Panc1 (cell line): ENCODE measurements at regions not wholly inside any gene's neighbourhood (a gene's known extent, or its start where the extent isn't known, plus 50 kb on each side); places are given as distances from the start of the nearest gene placed in this dataset.
"Not testable (repeated sequence)": the region's sequence is repeated elsewhere in the genome, so short reads cannot be mapped to it uniquely, and the experiment has no call there.

Experiments
- ATAC-seq: fragments of 200-7000 bp; cut with Tn5 transposase; 2 replicates; pipeline ENCODE4 v1.9.1; 2020; ENCODE audit warnings: mild to moderate bottlenecking, moderate library complexity
- BruUV-seq: library from RNA; stranded (reverse); fragments of 400-500 nt; replicated peaks from 2 replicates; lab custom pipeline; 2021; lab: Mats Ljungman, UMichigan
- CTCF ChIA-PET: fragments of 300-600 bp; sonication (Branson Sonifier 250); formaldehyde crosslinking; loops from one replicate; lab custom pipeline; 2022; ENCODE audit warnings: antibody characterized with exemption; lab: Charles Lee
- POLR2A ChIA-PET: fragments of 300-600 bp; sonication (Branson Sonifier 250); formaldehyde crosslinking; loops from one replicate; lab custom pipeline; 2022; ENCODE audit warnings: antibody characterized with exemption; lab: Charles Lee
- DNase-seq: peaks from one replicate; pipeline ENCODE4 v3.0.0-alpha.2; 2010; ENCODE audit warnings: low read depth, low spot score
- H3K27ac ChIP-seq: 2 replicates; pipeline ENCODE4 v1.5.1; 2011; ENCODE audit warnings: mild to moderate bottlenecking, low read length, inconsistent platforms
- H3K27me3 ChIP-seq: fragments of 200-500 bp; sonication (Bioruptor generic); 2 replicates; pipeline ENCODE4 v1.6.0; 2014; ENCODE audit warnings: low read length, inconsistent platforms; ENCODE audit not compliant: control insufficient read depth, insufficient read depth
- H3K36me3 ChIP-seq: fragments of 200-500 bp; sonication (Bioruptor generic); 2 replicates; pipeline ENCODE4 v1.5.1; 2014; ENCODE audit warnings: inconsistent platforms, mild to moderate bottlenecking, low read length, moderate library complexity; ENCODE audit not compliant: control insufficient read depth, insufficient read depth
- H3K4me1 ChIP-seq: 2 replicates; pipeline ENCODE4 v1.5.1; 2011; ENCODE audit warnings: inconsistent platforms, mild to moderate bottlenecking, low read length, moderate library complexity; ENCODE audit not compliant: control insufficient read depth, insufficient read depth
- H3K4me3 ChIP-seq, 2 experiments: 2 replicates each; pipeline ENCODE4 v1.5.1; 2011 to 2012; ENCODE audit warnings: low read depth in 2 of 2, low read length in 2 of 2, mild to moderate bottlenecking in 2 of 2, inconsistent platforms in 1 of 2, moderate library complexity in 1 of 2
- H3K9me3 ChIP-seq: fragments of 200-500 bp; sonication (Bioruptor generic); 2 replicates; pipeline ENCODE4 v1.5.1; 2014; ENCODE audit warnings: low read depth, mild to moderate bottlenecking, inconsistent platforms, low read length, moderate library complexity; ENCODE audit not compliant: control insufficient read depth, insufficient read depth
- POLR2AphosphoS5 ChIP-seq: IDR thresholded peaks from 2 replicates; pipeline ENCODE4 v1.6.1; 2012; ENCODE audit warnings: mild to moderate bottlenecking, low read depth, low read length, moderate library complexity
- REST ChIP-seq, 2 experiments: IDR thresholded peaks; 2 replicates each; pipeline ENCODE4 v1.6.1; 2011 to 2012; ENCODE audit warnings: low read depth in 2 of 2, control low read depth in 1 of 2, low read length in 1 of 2, mild to moderate bottlenecking in 1 of 2, moderate library complexity in 1 of 2; ENCODE audit not compliant: insufficient read depth in 1 of 2
- SIN3A ChIP-seq: IDR thresholded peaks from 2 replicates; pipeline ENCODE4 v1.6.1; 2012; ENCODE audit warnings: low read depth, mild to moderate bottlenecking, low read length, moderate library complexity, borderline replicate concordance; ENCODE audit not compliant: insufficient read depth
- TCF7L2 ChIP-seq: IDR thresholded peaks from 2 replicates; pipeline ENCODE4 v1.6.1; 2011; ENCODE audit warnings: mild to moderate bottlenecking, low read depth, low read length, inconsistent platforms
- in situ Hi-C: cut with HindIII; loops from 2 replicates; pipeline ENCODE4 v1.10.0; 2016; ENCODE audit warnings: low sequenced_read_pairs, low pct_unique_long_range_greater_than_20kb
- intact Hi-C: fragments of 100-400 bp; cut with micrococcal nuclease; formaldehyde crosslinking; loops from one replicate; pipeline ENCODE4 v1.10.0; 2022; ENCODE audit not compliant: unreplicated experiment
- TF ChIP-seq, protein P1 (sequence below): fragments of 450-650 bp; IDR thresholded peaks from 2 replicates; pipeline ENCODE4 v1.5.1; 2017; ENCODE audit warnings: mild to moderate bottlenecking

DNA sequence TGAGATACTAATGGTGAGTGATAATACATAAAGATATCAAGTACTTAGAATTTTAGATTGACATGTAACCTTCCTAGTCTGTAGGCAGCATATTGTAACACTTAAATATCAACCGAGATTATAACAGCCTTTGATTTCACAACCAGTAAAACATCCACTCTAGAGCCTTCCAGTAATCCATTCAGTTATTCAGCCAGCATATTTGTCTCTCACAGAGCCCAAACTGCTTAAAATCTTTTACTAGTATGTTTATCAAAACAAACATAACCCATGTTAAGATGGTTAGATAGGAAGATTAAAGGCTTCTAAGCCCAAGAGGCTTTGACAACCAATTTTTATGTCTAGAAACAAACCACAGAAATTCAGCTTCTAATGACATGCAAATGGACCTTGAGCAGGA lies 177.9 kb upstream of the FST start:
- H3K4me1 ChIP-seq, result no peaks in the 10 kb centered on the region
- ATAC-seq, result no peak
- intact Hi-C loops, result no loop called here
- TF ChIP-seq REST (IDR thresholded peaks at IDR 0.05; ENCODE audit: insufficient read depth in 1 of 2, low read depth in 2 of 2, low read length in 1 of 2) (no peak), POLR2AphosphoS5 (no peak), TCF7L2 (no peak), SIN3A (no peak)
- TF ChIP-seq, protein P1, sequence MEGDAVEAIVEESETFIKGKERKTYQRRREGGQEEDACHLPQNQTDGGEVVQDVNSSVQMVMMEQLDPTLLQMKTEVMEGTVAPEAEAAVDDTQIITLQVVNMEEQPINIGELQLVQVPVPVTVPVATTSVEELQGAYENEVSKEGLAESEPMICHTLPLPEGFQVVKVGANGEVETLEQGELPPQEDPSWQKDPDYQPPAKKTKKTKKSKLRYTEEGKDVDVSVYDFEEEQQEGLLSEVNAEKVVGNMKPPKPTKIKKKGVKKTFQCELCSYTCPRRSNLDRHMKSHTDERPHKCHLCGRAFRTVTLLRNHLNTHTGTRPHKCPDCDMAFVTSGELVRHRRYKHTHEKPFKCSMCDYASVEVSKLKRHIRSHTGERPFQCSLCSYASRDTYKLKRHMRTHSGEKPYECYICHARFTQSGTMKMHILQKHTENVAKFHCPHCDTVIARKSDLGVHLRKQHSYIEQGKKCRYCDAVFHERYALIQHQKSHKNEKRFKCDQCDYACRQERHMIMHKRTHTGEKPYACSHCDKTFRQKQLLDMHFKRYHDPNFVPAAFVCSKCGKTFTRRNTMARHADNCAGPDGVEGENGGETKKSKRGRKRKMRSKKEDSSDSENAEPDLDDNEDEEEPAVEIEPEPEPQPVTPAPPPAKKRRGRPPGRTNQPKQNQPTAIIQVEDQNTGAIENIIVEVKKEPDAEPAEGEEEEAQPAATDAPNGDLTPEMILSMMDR, result no peak
- H3K27ac ChIP-seq, result no peak overlapping the region
- H3K36me3 ChIP-seq, result no peaks in the 10 kb centered on the region
- ChIA-PET CTCF (no interaction called here), POLR2A (no interaction called here)
- in situ Hi-C loops, result no loop called here
- no peak for DNase-seq
- no peaks in the 10 kb centered on the region for H3K9me3 ChIP-seq
- peaks cover 2% of the 10 kb centered on the region; the same call in 1 of the 2 replicates for H3K27me3 ChIP-seq
- BruUV-seq, result no TSS peak
- no peak overlapping the region for H3K4me3 ChIP-seq

DNA sequence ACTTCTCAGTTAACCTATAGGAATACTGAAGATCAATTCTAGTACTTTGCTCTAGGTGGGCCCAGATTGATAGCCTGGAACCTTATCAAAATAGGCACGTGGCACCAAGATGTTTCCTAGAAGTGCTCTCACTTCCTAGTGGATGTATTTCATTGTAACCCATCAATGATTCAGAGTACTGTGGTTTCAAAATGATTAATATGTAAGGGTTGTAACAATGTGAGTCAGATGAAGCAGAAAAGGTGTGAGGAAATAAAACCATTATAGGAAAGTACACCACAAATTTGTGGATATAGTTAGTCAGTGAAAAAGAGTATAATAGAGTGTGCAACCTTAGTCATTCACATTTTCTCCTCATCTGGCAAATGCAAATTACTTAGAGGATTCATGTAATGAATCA lies 177.3 kb upstream of the FST start:
- Histone ChIP-seq H3K4me3 (no peak overlapping the region), H3K9me3 (no peaks in the 10 kb centered on the region), H3K36me3 (no peaks in the 10 kb centered on the region), H3K27ac (no peak overlapping the region), H3K4me1 (no peaks in the 10 kb centered on the region), H3K27me3 (peaks cover 2% of the 10 kb centered on the region; the same call in 1 of the 2 replicates)
- ChIA-PET POLR2A (no interaction called here), CTCF (no interaction called here)
- in situ Hi-C loops, result no loop called here
- BruUV-seq, result no TSS peak
- no peak for TF ChIP-seq TCF7L2
- no peak for TF ChIP-seq POLR2AphosphoS5
- TF ChIP-seq, protein P1, result no peak
- TF ChIP-seq SIN3A, result no peak
- no peak for TF ChIP-seq REST (IDR thresholded peaks at IDR 0.05; ENCODE audit: insufficient read depth in 1 of 2, low read depth in 2 of 2, low read length in 1 of 2)
- DNase-seq (no peak), ATAC-seq (no peak)
- intact Hi-C loops, result no loop called here

- DNase-seq, H3K36me3 ChIP-seq, BruUV-seq, POLR2A ChIA-PET, H3K27ac ChIP-seq, H3K27me3 ChIP-seq, CTCF ChIA-PET, ATAC-seq, in situ Hi-C loops, H3K4me1 ChIP-seq, H3K4me3 ChIP-seq, H3K9me3 ChIP-seq, intact Hi-C loops: not testable (repeated sequence)
These were observed 175.1 kb upstream of the FST start for GRCh38 chr5:53305316-53305715.
